ENCODE measurements at regions not wholly inside any gene's neighbourhood (a gene's known extent, or its start where the extent isn't known, plus 50 kb on each side); places are given as distances from the start of the nearest gene placed in this dataset.

- TF ChIP-seq CTCF (IDR thresholded peaks at IDR 0.05; ENCODE audit: insufficient read depth, low read length) (no peak), GABPA (IDR thresholded peaks at IDR 0.05; ENCODE audit: low read depth) (no peak), POLR2AphosphoS5 (IDR thresholded peaks at IDR 0.05; ENCODE audit: low read depth) (no peak)
Observed at GRCh38 chr4:170446782-170447181, 357.0 kb upstream of the AADAT start.

Measured in HL-60 (cell line).